ENCODE measurements at regions not wholly inside any gene's neighbourhood (a gene's known extent, or its start where the extent isn't known, plus 50 kb on each side); places are given as distances from the start of the nearest gene placed in this dataset.

DNA sequence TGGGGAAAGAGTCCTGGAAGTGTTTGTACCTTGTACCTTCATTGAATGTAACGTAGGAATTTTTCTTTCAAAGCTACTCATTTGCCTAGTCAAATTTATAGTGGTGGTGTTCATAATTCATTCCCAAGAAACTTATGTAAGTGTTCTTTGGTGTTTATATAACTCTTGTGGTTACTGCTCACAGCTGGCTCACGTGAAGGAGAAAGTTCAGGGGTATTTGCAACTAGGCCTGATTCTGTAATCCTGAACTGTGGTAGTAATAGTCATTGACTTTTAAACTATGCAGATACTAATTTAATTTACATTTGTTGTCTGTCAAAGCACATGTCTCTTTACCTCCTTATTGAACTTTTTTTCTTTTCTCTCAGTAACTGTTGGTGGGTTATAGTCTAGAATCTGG is 50.5 kb upstream of the TEX264 start (continued):
- TF ChIP-seq TFAP4 (IDR thresholded peaks at IDR 0.05; ENCODE audit: borderline replicate concordance, low read depth) (peak; percentile 90), ZNF331 (CRISPR knock-in tag; IDR thresholded peaks at IDR 0.05) (no peak), ELF4 (CRISPR knock-in tag; IDR thresholded peaks at IDR 0.05; ENCODE audit: borderline replicate concordance) (no peak), KLF12 (CRISPR knock-in tag; IDR thresholded peaks at IDR 0.05; ENCODE audit: borderline replicate concordance) (no peak), CCDC6 (CRISPR knock-in tag; IDR thresholded peaks at IDR 0.05) (no peak), XRCC5 (optimal IDR thresholded peaks at IDR 0.05; ENCODE audit: low read length) (no peak), HNF4A (CRISPR knock-in tag; IDR thresholded peaks at IDR 0.05) (peak; percentile 75), PTBP1 (IDR thresholded peaks at IDR 0.05; ENCODE audit: low read depth, low read length, poor library complexity, severe bottlenecking) (no peak), FOXM1 (CRISPR knock-in tag; IDR thresholded peaks at IDR 0.05) (no peak), RARA (CRISPR knock-in tag; IDR thresholded peaks at IDR 0.05) (peak; percentile 70), CREB1 (IDR thresholded peaks at IDR 0.05) (no peak), CREB1 (CRISPR knock-in tag; IDR thresholded peaks at IDR 0.05) (no peak), TFDP2 (CRISPR knock-in tag; IDR thresholded peaks at IDR 0.05) (no peak), SP1 (IDR thresholded peaks at IDR 0.05) (no peak), SP1 (CRISPR knock-in tag; IDR thresholded peaks at IDR 0.05) (no peak), RFXAP (CRISPR knock-in tag; IDR thresholded peaks at IDR 0.05; ENCODE audit: borderline replicate concordance) (no peak), TARDBP (CRISPR knock-in tag; IDR thresholded peaks at IDR 0.05) (no peak), ZNF737 (CRISPR knock-in tag; IDR thresholded peaks at IDR 0.05; ENCODE audit: borderline replicate concordance) (no peak), SOX6 (IDR thresholded peaks at IDR 0.05) (no peak), SOX6 (CRISPR knock-in tag; IDR thresholded peaks at IDR 0.05) (peak; percentile 49; the same call in 1 of the 2 replicates)
- TF ChIP-seq, protein P1, sequence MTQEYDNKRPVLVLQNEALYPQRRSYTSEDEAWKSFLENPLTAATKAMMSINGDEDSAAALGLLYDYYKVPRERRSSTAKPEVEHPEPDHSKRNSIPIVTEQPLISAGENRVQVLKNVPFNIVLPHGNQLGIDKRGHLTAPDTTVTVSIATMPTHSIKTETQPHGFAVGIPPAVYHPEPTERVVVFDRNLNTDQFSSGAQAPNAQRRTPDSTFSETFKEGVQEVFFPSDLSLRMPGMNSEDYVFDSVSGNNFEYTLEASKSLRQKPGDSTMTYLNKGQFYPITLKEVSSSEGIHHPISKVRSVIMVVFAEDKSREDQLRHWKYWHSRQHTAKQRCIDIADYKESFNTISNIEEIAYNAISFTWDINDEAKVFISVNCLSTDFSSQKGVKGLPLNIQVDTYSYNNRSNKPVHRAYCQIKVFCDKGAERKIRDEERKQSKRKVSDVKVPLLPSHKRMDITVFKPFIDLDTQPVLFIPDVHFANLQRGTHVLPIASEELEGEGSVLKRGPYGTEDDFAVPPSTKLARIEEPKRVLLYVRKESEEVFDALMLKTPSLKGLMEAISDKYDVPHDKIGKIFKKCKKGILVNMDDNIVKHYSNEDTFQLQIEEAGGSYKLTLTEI (CRISPR knock-in tag; conservative IDR thresholded peaks at IDR 0.05), result no peak
- TF ChIP-seq, protein P2, sequence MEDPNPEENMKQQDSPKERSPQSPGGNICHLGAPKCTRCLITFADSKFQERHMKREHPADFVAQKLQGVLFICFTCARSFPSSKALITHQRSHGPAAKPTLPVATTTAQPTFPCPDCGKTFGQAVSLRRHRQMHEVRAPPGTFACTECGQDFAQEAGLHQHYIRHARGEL (CRISPR knock-in tag; IDR thresholded peaks at IDR 0.05), result no peak
- TF ChIP-seq, protein P3, sequence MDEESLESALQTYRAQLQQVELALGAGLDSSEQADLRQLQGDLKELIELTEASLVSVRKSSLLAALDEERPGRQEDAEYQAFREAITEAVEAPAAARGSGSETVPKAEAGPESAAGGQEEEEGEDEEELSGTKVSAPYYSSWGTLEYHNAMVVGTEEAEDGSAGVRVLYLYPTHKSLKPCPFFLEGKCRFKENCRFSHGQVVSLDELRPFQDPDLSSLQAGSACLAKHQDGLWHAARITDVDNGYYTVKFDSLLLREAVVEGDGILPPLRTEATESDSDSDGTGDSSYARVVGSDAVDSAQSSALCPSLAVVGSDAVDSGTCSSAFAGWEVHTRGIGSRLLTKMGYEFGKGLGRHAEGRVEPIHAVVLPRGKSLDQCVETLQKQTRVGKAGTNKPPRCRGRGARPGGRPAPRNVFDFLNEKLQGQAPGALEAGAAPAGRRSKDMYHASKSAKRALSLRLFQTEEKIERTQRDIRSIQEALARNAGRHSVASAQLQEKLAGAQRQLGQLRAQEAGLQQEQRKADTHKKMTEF (CRISPR knock-in tag; IDR thresholded peaks at IDR 0.05), result 0 out of 2 replicates have a peak, but pooled peaks have one; percentile 18
- TF ChIP-seq, protein P4, sequence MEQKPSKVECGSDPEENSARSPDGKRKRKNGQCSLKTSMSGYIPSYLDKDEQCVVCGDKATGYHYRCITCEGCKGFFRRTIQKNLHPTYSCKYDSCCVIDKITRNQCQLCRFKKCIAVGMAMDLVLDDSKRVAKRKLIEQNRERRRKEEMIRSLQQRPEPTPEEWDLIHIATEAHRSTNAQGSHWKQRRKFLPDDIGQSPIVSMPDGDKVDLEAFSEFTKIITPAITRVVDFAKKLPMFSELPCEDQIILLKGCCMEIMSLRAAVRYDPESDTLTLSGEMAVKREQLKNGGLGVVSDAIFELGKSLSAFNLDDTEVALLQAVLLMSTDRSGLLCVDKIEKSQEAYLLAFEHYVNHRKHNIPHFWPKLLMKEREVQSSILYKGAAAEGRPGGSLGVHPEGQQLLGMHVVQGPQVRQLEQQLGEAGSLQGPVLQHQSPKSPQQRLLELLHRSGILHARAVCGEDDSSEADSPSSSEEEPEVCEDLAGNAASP (CRISPR knock-in tag; IDR thresholded peaks at IDR 0.05; ENCODE audit: borderline replicate concordance), result no peak
- TF ChIP-seq, protein P5, sequence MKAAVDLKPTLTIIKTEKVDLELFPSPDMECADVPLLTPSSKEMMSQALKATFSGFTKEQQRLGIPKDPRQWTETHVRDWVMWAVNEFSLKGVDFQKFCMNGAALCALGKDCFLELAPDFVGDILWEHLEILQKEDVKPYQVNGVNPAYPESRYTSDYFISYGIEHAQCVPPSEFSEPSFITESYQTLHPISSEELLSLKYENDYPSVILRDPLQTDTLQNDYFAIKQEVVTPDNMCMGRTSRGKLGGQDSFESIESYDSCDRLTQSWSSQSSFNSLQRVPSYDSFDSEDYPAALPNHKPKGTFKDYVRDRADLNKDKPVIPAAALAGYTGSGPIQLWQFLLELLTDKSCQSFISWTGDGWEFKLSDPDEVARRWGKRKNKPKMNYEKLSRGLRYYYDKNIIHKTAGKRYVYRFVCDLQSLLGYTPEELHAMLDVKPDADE (CRISPR knock-in tag; IDR thresholded peaks at IDR 0.05), result no peak

Measured in HepG2 (cell line).